GM12891 (cell line): ENCODE measurements at regions not wholly inside any gene's neighbourhood (a gene's known extent, or its start where the extent isn't known, plus 50 kb on each side); places are given as distances from the start of the nearest gene placed in this dataset.
A peak's percentile ranks its signal among the peaks of the same experiment; 100 is the strongest.

Source experiments
- DNase-seq: peaks from one replicate; pipeline ENCODE4 v3.0.0; 2011; ENCODE audit warnings: low spot score; ENCODE audit not compliant: insufficient read length
- FAIRE-seq: peaks from 2 replicates; lab custom pipeline; 2011; peaks lifted over from hg19 to GRCh38; lab: Jason Lieb, UNC
- PAX5 ChIP-seq: IDR thresholded peaks from 2 replicates; pipeline ENCODE4 v1.6.1; 2011; ENCODE audit warnings: low read length, moderate library complexity, mild to moderate bottlenecking; ENCODE audit not compliant: insufficient read depth, severe bottlenecking
- POLR2A ChIP-seq: IDR thresholded peaks from 2 replicates; pipeline ENCODE4 v1.6.1; 2011; ENCODE audit warnings: low read depth, low read length, control low read depth
- POLR2AphosphoS5 ChIP-seq: IDR thresholded peaks from 2 replicates; pipeline ENCODE4 v1.6.1; 2011; ENCODE audit warnings: low read depth, low read length, control low read depth
- POU2F2 ChIP-seq: IDR thresholded peaks from 2 replicates; pipeline ENCODE4 v1.6.1; 2011; ENCODE audit warnings: low read depth, mild to moderate bottlenecking, control low read depth, low read length, moderate library complexity
- SPI1 ChIP-seq: IDR thresholded peaks from 2 replicates; pipeline ENCODE4 v1.6.1; 2011; ENCODE audit warnings: low read depth, low read length, control low read depth
- TAF1 ChIP-seq: IDR thresholded peaks from 2 replicates; pipeline ENCODE4 v1.6.1; 2011; ENCODE audit warnings: low read depth, low read length, control low read depth

DNA sequence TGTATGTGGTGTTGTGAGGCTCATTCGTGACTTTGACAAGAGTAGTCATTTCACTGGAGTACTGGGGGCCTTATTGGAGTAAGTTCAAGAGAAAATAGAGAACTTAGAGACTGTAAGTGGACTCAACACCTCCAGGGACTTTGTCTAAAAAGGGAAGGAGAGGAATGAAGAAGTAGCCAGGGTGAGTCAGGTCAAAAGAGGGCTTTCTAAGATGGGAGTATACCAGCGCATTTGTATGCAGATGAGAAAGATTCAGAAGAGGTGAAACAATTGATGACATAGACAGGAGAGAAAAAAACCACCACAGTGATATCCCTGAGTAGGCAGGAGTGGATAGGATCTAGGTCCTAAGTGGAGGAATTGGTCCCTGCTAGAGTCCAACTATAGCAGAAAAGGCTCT, 246.8 kb downstream of the IKZF2 start:
- no peak for DNase-seq
- TF ChIP-seq POLR2AphosphoS5, result no peak
- no peak for TF ChIP-seq TAF1
- no peak for TF ChIP-seq POLR2A
- no peak for TF ChIP-seq SPI1
- no peak for TF ChIP-seq POU2F2
- no peak for TF ChIP-seq PAX5
- no peak for FAIRE-seq

DNA sequence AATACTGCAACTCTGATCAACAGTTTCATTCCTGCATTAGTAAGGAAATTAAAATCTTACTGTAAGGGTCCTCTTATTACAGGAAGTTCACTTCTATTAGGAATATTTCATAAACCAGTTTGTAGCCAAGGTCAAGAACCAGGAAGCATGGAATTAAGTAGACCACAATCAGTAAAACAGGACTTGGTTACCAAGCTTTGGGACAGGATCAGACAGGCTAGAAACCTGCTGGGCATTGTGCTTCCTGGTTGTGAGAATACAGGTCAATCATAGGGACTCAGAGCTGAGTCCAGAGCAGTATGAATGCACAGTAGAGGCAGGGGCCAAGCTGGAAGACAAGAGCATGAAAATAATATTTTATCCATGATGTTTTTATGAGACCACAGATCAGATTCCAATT, 248.0 kb downstream of the IKZF2 start:
- TF ChIP-seq SPI1, result no peak
- no peak for TF ChIP-seq TAF1
- TF ChIP-seq POU2F2, result no peak
- no peak for TF ChIP-seq POLR2AphosphoS5
- TF ChIP-seq PAX5, result no peak
- TF ChIP-seq POLR2A, result no peak
- FAIRE-seq (no peak), DNase-seq (no peak)

DNA sequence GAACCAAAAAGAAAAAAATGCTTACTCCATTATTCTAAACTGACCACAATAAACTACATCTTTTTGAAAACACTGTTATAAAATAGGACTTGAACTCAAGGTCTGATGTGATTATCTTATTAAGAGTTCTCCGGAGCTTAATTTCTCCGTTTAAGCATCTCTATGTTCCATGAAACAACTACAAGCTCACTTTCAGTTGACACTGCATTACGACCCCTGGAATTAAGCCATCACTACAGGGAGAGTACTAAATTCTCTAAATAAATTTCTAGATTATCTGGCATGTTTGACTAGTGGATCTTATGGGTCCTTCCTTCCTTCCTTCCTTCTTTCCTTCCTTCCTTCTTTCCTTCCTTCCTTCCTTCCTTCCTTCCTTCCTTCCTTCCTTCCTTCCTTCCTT, 249.0 kb downstream of the IKZF2 start:
- FAIRE-seq, result no peak
- TF ChIP-seq TAF1 (no peak), POU2F2 (no peak), PAX5 (no peak), SPI1 (no peak), POLR2AphosphoS5 (no peak), POLR2A (no peak)
- DNase-seq, result no peak

DNA sequence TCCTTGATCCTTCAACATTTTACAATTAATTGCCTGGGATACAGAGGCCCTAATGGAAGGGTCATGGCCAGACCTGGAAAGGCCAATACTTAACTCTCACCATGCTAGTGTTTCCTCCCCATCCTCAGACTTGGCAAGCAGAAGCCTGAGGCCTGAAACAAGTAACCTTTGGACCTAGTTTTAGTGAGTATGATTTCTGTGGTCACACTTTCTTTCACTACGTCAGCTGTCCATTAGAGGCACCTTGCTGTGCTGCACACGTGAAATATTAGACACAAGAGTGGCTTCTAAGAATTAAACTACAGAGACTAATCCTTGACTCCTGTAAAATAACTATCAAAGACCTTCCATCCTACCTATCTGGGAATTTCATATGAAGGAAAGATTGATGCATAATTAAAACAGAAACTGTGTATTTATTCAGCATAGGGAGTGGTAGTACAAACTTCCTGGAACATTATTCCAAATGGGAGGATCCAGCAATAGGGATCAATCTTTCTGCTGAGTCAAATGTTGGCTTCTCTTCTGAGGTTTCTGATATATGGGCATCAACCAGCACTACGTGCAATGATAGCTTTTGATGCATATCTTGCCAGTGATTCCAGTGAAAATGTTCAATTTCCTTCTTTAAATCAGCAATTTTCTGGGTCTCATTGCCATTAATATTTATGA, 249.7 kb downstream of the IKZF2 start:
- no peak for TF ChIP-seq PAX5
- TF ChIP-seq SPI1, result no peak
- TF ChIP-seq POLR2AphosphoS5, result no peak
- TF ChIP-seq POU2F2, result no peak
- no peak for TF ChIP-seq POLR2A
- TF ChIP-seq TAF1, result no peak
- FAIRE-seq (no peak), DNase-seq (no peak)

DNA sequence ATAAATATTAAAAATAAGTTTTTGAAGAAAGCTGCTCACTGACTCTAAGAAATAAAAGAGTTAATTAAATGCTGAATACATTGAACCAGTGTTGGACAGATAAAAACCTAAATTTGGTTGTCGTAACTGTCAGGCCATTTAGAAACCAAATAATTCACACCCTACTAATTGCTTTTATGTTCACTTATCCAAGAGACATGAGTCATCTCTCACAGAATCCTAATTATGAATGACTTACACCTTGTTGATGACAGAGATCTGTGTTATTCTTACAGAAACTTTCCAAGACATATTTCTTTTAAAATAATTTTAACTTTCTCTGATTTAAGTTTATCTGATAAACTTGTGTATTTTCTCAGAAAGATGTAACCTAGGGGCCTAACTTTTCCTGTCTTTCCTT, 250.7 kb downstream of the IKZF2 start:
- TF ChIP-seq POLR2AphosphoS5 (no peak), POLR2A (no peak), SPI1 (no peak), PAX5 (no peak), POU2F2 (no peak), TAF1 (no peak)
- FAIRE-seq (no peak), DNase-seq (no peak)

DNA sequence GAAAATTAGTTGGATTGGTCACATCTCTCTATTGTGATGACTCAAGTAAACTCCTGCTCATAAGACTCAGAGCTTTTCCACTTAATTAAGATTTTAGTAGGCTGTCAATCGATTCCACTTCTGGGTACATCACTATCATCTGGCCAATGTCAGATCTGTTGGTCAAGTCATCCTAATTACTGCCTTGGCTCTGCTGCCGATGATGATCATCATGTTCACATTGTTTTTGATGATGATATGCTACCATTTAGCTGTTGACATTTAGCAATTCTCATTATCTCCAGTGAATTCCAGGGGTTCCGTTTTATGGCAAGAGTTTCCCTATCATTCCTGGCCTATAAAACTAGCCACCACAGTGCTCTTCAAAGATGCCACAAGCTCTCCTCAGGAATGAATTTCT, 253.4 kb downstream of the IKZF2 start:
- DNase-seq (no peak), FAIRE-seq (peak; percentile 20)
- TF ChIP-seq POU2F2 (no peak), POLR2AphosphoS5 (no peak), POLR2A (no peak), SPI1 (no peak), PAX5 (no peak)

DNA sequence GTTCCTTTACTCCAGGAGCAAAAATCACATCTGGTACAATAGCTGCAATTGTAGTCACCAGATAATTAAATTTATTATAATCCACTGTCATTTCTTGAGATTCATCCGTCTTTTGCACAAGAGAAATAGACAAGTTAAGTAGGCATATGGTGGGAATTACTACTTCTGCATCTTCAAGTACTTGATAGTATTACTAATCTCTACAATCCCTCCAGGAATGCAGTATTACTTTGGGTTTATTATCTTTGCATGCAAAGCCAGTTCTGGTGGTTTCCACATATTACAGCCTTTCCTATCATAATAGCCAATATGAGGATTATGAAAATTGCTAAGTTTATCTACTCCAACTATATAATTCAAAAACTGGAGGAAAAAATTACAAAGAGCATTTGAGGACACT, 254.1 kb downstream of the IKZF2 start:
- TF ChIP-seq POU2F2 (no peak), POLR2A (no peak), TAF1 (no peak), SPI1 (no peak), POLR2AphosphoS5 (no peak), PAX5 (no peak)
- FAIRE-seq, result no peak
- no peak for DNase-seq

DNA sequence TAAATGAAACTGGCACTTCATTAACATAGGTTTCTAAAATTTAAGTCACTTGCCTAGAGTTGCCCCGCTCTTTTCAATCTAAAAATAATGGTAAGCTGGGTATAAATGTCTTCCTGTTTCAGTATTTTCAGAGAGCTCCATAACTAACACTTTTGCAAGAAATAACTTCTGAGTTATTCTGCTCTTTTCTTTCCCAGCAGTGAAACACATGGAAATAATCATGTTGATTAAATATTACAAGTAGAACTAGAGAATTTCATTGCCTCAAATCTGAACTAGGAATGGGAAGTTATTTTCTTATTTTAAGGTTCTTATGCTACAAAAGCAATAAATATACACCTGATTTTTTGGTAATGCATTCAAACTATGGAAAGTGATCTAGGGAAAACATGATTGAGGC, 257.4 kb downstream of the IKZF2 start:
- TF ChIP-seq POU2F2, result no peak
- TF ChIP-seq SPI1, result no peak
- TF ChIP-seq PAX5, result no peak
- TF ChIP-seq POLR2AphosphoS5, result no peak
- no peak for TF ChIP-seq POLR2A
- no peak for TF ChIP-seq TAF1
- no peak for FAIRE-seq
- DNase-seq, result no peak

DNA sequence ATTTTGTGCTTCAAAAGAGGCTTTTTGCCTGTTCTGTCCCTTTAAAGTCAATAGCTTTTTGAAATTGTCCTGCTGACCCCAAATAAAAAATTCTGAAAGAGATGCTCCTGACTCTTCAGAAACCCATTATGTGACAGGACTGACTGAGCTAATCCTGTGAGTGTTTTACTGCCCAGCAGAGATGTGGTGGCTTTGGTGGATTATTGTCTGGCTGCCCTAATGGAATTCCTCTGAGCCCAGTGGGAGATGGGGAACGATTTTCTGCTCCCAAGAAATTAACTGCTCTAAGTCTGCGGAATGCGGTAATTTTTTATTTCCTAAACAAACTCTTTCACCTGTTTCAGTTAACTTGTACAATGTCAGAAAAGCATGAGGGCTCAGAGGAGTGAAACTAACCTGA, 258.2 kb downstream of the IKZF2 start:
- TF ChIP-seq PAX5, result no peak
- no peak for TF ChIP-seq TAF1
- TF ChIP-seq POU2F2, result no peak
- TF ChIP-seq SPI1, result no peak
- TF ChIP-seq POLR2AphosphoS5, result no peak
- TF ChIP-seq POLR2A, result no peak
- DNase-seq (no peak), FAIRE-seq (no peak)

DNA sequence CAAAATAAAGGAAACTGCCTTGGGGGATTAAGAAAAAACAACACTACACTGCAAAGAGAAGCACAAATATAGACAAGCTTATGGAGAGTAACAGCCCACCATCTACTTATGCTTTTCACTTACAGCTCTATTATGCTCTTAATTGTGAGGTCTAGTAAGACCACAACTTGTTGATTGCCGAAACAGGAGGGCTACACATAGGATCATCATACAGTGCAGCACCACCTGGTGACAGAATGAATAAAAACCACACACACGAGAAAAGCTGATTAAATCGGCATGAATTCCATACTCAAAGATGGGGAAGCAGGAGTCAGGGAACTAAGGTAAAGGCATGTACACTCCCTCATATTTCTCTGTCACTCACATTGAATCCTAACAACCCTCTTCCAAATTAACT, 259.2 kb downstream of the IKZF2 start:
- FAIRE-seq (peak; percentile 56), DNase-seq (no peak)
- TF ChIP-seq POLR2A (no peak), TAF1 (no peak), POLR2AphosphoS5 (no peak), POU2F2 (no peak), PAX5 (no peak), SPI1 (no peak)
